Omental fat pad (tissue), 3 donors: ENCODE measurements at regions not wholly inside any gene's neighbourhood (a gene's known extent, or its start where the extent isn't known, plus 50 kb on each side); places are given as distances from the start of the nearest gene placed in this dataset.

Experiments
- ATAC-seq: fragments of 150-250 bp; one replicate; pipeline ENCODE4 v1.9.1; 2016; ENCODE audit warnings: mild to moderate bottlenecking, moderate library complexity; ENCODE audit not compliant: low FRiP score
- DNase-seq: peaks from one replicate; pipeline ENCODE4 v3.0.0-alpha.2; 2019; ENCODE audit warnings: low spot score
- TF ChIP-seq, protein P1 (sequence below), 3 donors: fragments of 450-650 bp; IDR thresholded peaks; one replicate each; pipeline ENCODE4 v1.5.1; 2016 to 2017; ENCODE audit warnings: antibody characterized with exemption in 3 of 3, mild to moderate bottlenecking in 3 of 3, moderate library complexity in 2 of 3

DNA sequence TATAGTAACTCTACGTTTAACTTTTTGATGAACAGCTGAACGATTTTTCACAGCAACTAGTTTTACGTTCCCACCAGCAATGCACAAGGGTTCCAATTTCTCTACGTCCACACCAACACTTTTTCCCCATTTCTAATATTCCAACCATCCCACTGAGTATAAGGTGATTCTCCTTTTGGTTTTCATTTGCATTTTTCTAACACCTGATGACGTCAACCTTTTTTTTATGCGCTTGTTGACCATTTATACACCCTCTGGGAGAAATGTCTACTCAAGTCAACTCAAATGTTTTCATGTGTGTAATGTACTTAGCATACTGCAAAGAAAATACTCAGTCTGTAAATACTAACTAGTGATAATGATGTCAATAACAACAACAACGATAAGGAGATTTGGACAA is 177.2 kb upstream of the TENM3 start:
- no peak for DNase-seq
- no peak for ATAC-seq
- TF ChIP-seq, protein P1, sequence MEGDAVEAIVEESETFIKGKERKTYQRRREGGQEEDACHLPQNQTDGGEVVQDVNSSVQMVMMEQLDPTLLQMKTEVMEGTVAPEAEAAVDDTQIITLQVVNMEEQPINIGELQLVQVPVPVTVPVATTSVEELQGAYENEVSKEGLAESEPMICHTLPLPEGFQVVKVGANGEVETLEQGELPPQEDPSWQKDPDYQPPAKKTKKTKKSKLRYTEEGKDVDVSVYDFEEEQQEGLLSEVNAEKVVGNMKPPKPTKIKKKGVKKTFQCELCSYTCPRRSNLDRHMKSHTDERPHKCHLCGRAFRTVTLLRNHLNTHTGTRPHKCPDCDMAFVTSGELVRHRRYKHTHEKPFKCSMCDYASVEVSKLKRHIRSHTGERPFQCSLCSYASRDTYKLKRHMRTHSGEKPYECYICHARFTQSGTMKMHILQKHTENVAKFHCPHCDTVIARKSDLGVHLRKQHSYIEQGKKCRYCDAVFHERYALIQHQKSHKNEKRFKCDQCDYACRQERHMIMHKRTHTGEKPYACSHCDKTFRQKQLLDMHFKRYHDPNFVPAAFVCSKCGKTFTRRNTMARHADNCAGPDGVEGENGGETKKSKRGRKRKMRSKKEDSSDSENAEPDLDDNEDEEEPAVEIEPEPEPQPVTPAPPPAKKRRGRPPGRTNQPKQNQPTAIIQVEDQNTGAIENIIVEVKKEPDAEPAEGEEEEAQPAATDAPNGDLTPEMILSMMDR (IDR thresholded peaks at IDR 0.05), result no peak

DNA sequence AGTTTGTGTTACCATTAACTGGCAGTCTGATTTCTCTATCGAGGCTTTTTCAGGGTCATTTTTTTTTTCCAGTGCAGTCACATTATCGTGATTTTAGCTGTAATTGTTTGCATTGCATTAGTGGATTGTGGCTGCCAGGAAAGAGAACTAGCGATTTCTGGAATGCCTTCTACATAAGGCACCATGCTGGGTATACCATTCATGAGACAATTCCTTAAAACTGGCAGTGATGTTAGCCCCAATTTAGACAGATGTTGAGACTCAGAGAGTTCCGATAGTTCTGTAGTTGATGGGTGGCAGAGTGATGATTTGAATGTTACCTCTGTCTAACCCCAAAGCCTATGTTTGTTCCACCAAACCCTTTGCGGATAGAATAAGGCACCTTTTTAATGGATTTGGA is 175.4 kb upstream of the TENM3 start:
- ATAC-seq (no peak), DNase-seq (no peak)
- TF ChIP-seq, protein P1 (IDR thresholded peaks at IDR 0.05), result no peak

DNA sequence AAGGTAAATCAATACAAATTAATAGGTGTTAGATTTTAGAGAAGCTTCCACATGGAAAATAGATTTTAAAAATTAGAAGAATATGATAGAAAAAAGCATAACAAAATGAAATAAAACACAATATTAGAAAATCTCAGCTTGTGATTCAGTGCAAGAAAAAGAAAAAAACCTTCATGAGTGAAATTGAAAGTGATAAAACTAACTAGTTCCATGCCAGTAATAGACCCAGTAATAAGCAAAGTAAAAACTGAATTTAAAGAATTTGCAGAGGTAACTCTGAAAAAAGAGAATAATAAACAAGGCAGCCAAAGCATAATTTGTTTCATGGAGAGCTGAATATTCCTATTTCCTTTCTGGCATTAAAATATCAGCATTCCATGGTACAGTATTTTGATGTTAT is 174.3 kb upstream of the TENM3 start:
- ATAC-seq (no peak), DNase-seq (no peak)
- TF ChIP-seq, protein P1 (IDR thresholded peaks at IDR 0.05), result no peak

DNA sequence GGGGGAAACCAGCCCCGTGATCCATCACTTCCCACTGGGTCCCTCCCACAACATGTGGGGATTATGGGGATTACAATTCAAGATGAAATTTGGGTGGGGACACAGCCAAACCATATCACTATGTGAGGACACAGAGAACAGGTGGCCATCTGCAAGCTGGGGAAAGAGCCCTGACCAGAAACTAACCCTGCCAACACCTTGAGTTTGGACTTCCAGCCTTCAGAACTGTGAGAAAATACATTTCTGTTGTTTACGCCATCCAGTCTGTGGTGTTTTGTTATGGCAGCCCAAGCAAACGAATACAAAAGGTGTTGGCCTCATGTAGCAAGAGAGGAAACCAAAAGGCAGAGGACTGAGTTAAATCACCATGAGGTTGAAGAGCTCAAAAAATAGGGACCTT is 169.9 kb upstream of the TENM3 start:
- TF ChIP-seq, protein P1 (IDR thresholded peaks at IDR 0.05), result no peak
- ATAC-seq, result no peak
- DNase-seq, result no peak

DNA sequence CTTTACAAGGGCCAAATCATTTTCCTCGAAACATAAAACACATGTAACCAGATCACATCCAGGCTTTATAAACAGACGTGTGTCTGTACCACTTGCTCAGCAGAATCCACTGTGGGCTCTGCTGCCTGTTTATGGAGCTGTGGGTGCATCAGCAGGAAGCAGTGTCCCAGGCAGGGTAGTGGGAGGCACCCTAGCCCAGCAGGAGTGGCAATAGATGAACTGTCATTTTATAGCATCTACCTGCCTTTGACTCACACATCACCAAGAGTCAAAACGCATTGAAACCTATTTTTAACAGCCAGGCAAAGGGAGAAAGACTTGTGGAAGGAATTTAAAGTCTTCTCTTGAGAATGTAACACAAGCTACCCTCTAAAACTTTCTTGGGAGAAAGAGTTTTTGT is 169.1 kb upstream of the TENM3 start:
- TF ChIP-seq, protein P1 (IDR thresholded peaks at IDR 0.05), result no peak
- ATAC-seq (no peak), DNase-seq (no peak)

DNA sequence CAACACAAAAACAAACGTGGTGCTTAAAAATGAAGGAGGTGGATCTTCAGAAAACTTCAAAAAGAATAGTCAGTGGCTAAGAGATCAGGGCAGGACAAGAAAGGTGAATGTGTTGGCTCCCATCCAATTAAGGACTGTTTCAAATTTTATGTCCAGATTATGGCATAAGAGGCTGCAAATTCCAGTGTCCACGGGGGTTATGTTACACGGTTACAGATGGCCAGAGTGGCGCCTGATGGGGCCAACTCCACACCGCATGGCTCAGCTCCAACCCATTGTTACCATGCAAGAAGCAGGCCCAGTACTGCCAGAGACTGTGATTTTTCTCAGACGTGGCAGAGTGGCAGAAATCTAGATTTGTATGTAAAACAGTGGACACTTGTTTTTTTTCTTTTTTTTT is 168.4 kb upstream of the TENM3 start:
- ATAC-seq, result no peak
- TF ChIP-seq, protein P1 (IDR thresholded peaks at IDR 0.05), result no peak
- DNase-seq, result no peak

DNA sequence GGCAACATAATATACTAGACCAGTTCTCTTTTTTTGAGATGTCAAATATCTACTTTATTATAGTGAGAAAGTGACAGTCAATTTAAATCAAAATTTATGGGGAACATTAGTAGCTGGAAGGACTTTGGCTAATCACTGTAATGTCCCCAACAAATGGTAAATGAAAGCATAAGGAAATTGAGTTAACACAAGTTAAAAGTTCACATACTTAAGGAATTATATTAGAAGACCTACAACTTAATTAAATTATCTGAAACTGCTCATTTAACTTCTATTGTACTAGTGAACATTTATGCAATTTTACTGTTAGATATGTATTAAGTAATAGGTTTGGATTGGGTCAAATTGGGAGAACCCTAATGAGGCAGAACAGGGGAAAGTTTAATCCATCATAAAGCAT is 160.3 kb upstream of the TENM3 start:
- ATAC-seq (no peak), DNase-seq (no peak)
- TF ChIP-seq, protein P1 (IDR thresholded peaks at IDR 0.05), result no peak
